ENCODE measurements at regions not wholly inside any gene's neighbourhood (a gene's known extent, or its start where the extent isn't known, plus 50 kb on each side); places are given as distances from the start of the nearest gene placed in this dataset.
"Not testable (repeated sequence)": the region's sequence is repeated elsewhere in the genome, so short reads cannot be mapped to it uniquely, and the experiment has no call there.

GRCh38 chr6:68186870-68187269 lies 448.2 kb upstream of the ADGRB3 start:
- Histone ChIP-seq H3K9me3 (ENCODE audit: control insufficient read depth in 3 of 3, low read length in 3 of 3) (no peaks in the 10 kb centered on the region), H3K4me3 (ENCODE audit: low read length in 3 of 3) (no peak overlapping the region), H3K27me3 (ENCODE audit: control insufficient read depth in 3 of 3, insufficient read depth in 3 of 3, low read length in 3 of 3) (no peaks in the 10 kb centered on the region), H3K9ac (ENCODE audit: low read depth in 1 of 3, low read length in 3 of 3) (no peak overlapping the region), H3K27ac (ENCODE audit: low read depth, low read length) (no peak overlapping the region), H3K4me1 (ENCODE audit: control insufficient read depth in 3 of 3, insufficient read depth in 3 of 3, low read length in 3 of 3) (no peaks in the 10 kb centered on the region), H3K36me3 (ENCODE audit: control insufficient read depth in 3 of 3, insufficient read depth in 3 of 3, low read length in 3 of 3) (no peaks in the 10 kb centered on the region)

- no peaks in the 10 kb centered on the region for H3K27me3 ChIP-seq (ENCODE audit: control insufficient read depth in 3 of 3, insufficient read depth in 3 of 3, low read length in 3 of 3)
- no peaks in the 10 kb centered on the region for H3K4me1 ChIP-seq (ENCODE audit: control insufficient read depth in 3 of 3, insufficient read depth in 3 of 3, low read length in 3 of 3)
- H3K36me3 ChIP-seq (ENCODE audit: control insufficient read depth in 3 of 3, insufficient read depth in 3 of 3, low read length in 3 of 3), result no peaks in the 10 kb centered on the region
- no peaks in the 10 kb centered on the region for H3K9me3 ChIP-seq (ENCODE audit: control insufficient read depth in 3 of 3, low read length in 3 of 3)
- no peak overlapping the region for H3K27ac ChIP-seq (ENCODE audit: low read depth, low read length)
- H3K9ac ChIP-seq (ENCODE audit: low read depth in 1 of 3, low read length in 3 of 3), result no peak overlapping the region
- no peak overlapping the region for H3K4me3 ChIP-seq (ENCODE audit: low read length in 3 of 3)
Measured at GRCh38 chr6:68182386-68182785, 452.7 kb upstream of the ADGRB3 start.

GRCh38 chr6:68181027-68181426 lies 454.1 kb upstream of the ADGRB3 start:
- not testable (repeated sequence) for H3K4me3 ChIP-seq (ENCODE audit: low read length in 3 of 3); H3K27me3 ChIP-seq (ENCODE audit: control insufficient read depth in 3 of 3, insufficient read depth in 3 of 3, low read length in 3 of 3)

GRCh38 chr6:68173616-68174015 lies 461.5 kb upstream of the ADGRB3 start:
- Histone ChIP-seq H3K9me3 (ENCODE audit: control insufficient read depth in 3 of 3, low read length in 3 of 3) (no peaks in the 10 kb centered on the region), H3K27ac (ENCODE audit: low read depth, low read length) (no peak overlapping the region), H3K9ac (ENCODE audit: low read depth in 1 of 3, low read length in 3 of 3) (no peak overlapping the region), H3K36me3 (ENCODE audit: control insufficient read depth in 3 of 3, insufficient read depth in 3 of 3, low read length in 3 of 3) (no peaks in the 10 kb centered on the region), H3K27me3 (ENCODE audit: control insufficient read depth in 3 of 3, insufficient read depth in 3 of 3, low read length in 3 of 3) (no peaks in the 10 kb centered on the region), H3K4me1 (ENCODE audit: control insufficient read depth in 3 of 3, insufficient read depth in 3 of 3, low read length in 3 of 3) (no peaks in the 10 kb centered on the region), H3K4me3 (ENCODE audit: low read length in 3 of 3) (no peak overlapping the region)

More at GRCh38 chr6:68181027-68181426, 454.1 kb upstream of the ADGRB3 start:
- not testable (repeated sequence) for H3K27ac ChIP-seq (ENCODE audit: low read depth, low read length); H3K36me3 ChIP-seq (ENCODE audit: control insufficient read depth in 3 of 3, insufficient read depth in 3 of 3, low read length in 3 of 3); H3K9me3 ChIP-seq (ENCODE audit: control insufficient read depth in 3 of 3, low read length in 3 of 3); H3K9ac ChIP-seq (ENCODE audit: low read depth in 1 of 3, low read length in 3 of 3); H3K4me1 ChIP-seq (ENCODE audit: control insufficient read depth in 3 of 3, insufficient read depth in 3 of 3, low read length in 3 of 3)

- Histone ChIP-seq H3K27ac (ENCODE audit: low read depth, low read length) (no peak overlapping the region), H3K4me1 (ENCODE audit: control insufficient read depth in 3 of 3, insufficient read depth in 3 of 3, low read length in 3 of 3) (no peaks in the 10 kb centered on the region), H3K4me3 (ENCODE audit: low read length in 3 of 3) (no peak overlapping the region), H3K9me3 (ENCODE audit: control insufficient read depth in 3 of 3, low read length in 3 of 3) (no peaks in the 10 kb centered on the region), H3K27me3 (ENCODE audit: control insufficient read depth in 3 of 3, insufficient read depth in 3 of 3, low read length in 3 of 3) (no peaks in the 10 kb centered on the region), H3K36me3 (ENCODE audit: control insufficient read depth in 3 of 3, insufficient read depth in 3 of 3, low read length in 3 of 3) (no peaks in the 10 kb centered on the region), H3K9ac (ENCODE audit: low read depth in 1 of 3, low read length in 3 of 3) (no peak overlapping the region)
Measured at GRCh38 chr6:68169922-68170321, 465.2 kb upstream of the ADGRB3 start.

- Histone ChIP-seq H3K4me3 (ENCODE audit: low read length in 3 of 3) (no peak overlapping the region), H3K27me3 (ENCODE audit: control insufficient read depth in 3 of 3, insufficient read depth in 3 of 3, low read length in 3 of 3) (no peaks in the 10 kb centered on the region), H3K36me3 (ENCODE audit: control insufficient read depth in 3 of 3, insufficient read depth in 3 of 3, low read length in 3 of 3) (no peaks in the 10 kb centered on the region), H3K27ac (ENCODE audit: low read depth, low read length) (no peak overlapping the region), H3K9me3 (ENCODE audit: control insufficient read depth in 3 of 3, low read length in 3 of 3) (no peaks in the 10 kb centered on the region), H3K9ac (ENCODE audit: low read depth in 1 of 3, low read length in 3 of 3) (no peak overlapping the region), H3K4me1 (ENCODE audit: control insufficient read depth in 3 of 3, insufficient read depth in 3 of 3, low read length in 3 of 3) (no peaks in the 10 kb centered on the region)
Measured at GRCh38 chr6:68167604-68168003, 467.5 kb upstream of the ADGRB3 start.

GRCh38 chr6:68160812-68161211 lies 474.3 kb upstream of the ADGRB3 start:
- H3K36me3 ChIP-seq (ENCODE audit: control insufficient read depth in 3 of 3, insufficient read depth in 3 of 3, low read length in 3 of 3); H3K27me3 ChIP-seq (ENCODE audit: control insufficient read depth in 3 of 3, insufficient read depth in 3 of 3, low read length in 3 of 3); H3K9ac ChIP-seq (ENCODE audit: low read depth in 1 of 3, low read length in 3 of 3); H3K4me1 ChIP-seq (ENCODE audit: control insufficient read depth in 3 of 3, insufficient read depth in 3 of 3, low read length in 3 of 3); H3K9me3 ChIP-seq (ENCODE audit: control insufficient read depth in 3 of 3, low read length in 3 of 3); H3K27ac ChIP-seq (ENCODE audit: low read depth, low read length); H3K4me3 ChIP-seq (ENCODE audit: low read length in 3 of 3): not testable (repeated sequence)

GRCh38 chr6:68160348-68160747 lies 474.7 kb upstream of the ADGRB3 start:
- H3K4me3 ChIP-seq (ENCODE audit: low read length in 3 of 3), result no peak overlapping the region
- no peak overlapping the region for H3K9ac ChIP-seq (ENCODE audit: low read depth in 1 of 3, low read length in 3 of 3)
- no peaks in the 10 kb centered on the region for H3K9me3 ChIP-seq (ENCODE audit: control insufficient read depth in 3 of 3, low read length in 3 of 3)
- no peaks in the 10 kb centered on the region for H3K4me1 ChIP-seq (ENCODE audit: control insufficient read depth in 3 of 3, insufficient read depth in 3 of 3, low read length in 3 of 3)
- no peak overlapping the region for H3K27ac ChIP-seq (ENCODE audit: low read depth, low read length)
- no peaks in the 10 kb centered on the region for H3K27me3 ChIP-seq (ENCODE audit: control insufficient read depth in 3 of 3, insufficient read depth in 3 of 3, low read length in 3 of 3)
- H3K36me3 ChIP-seq (ENCODE audit: control insufficient read depth in 3 of 3, insufficient read depth in 3 of 3, low read length in 3 of 3), result no peaks in the 10 kb centered on the region

- Histone ChIP-seq H3K9me3 (ENCODE audit: control insufficient read depth in 3 of 3, low read length in 3 of 3) (no peaks in the 10 kb centered on the region), H3K36me3 (ENCODE audit: control insufficient read depth in 3 of 3, insufficient read depth in 3 of 3, low read length in 3 of 3) (no peaks in the 10 kb centered on the region), H3K9ac (ENCODE audit: low read depth in 1 of 3, low read length in 3 of 3) (no peak overlapping the region), H3K4me3 (ENCODE audit: low read length in 3 of 3) (no peak overlapping the region), H3K27ac (ENCODE audit: low read depth, low read length) (no peak overlapping the region), H3K4me1 (ENCODE audit: control insufficient read depth in 3 of 3, insufficient read depth in 3 of 3, low read length in 3 of 3) (no peaks in the 10 kb centered on the region), H3K27me3 (ENCODE audit: control insufficient read depth in 3 of 3, insufficient read depth in 3 of 3, low read length in 3 of 3) (no peaks in the 10 kb centered on the region)
Measured at GRCh38 chr6:68159433-68159832, 475.6 kb upstream of the ADGRB3 start.

- H3K27me3 ChIP-seq (ENCODE audit: control insufficient read depth in 3 of 3, insufficient read depth in 3 of 3, low read length in 3 of 3), result no peaks in the 10 kb centered on the region
Measured at GRCh38 chr6:68158256-68158655, 476.8 kb upstream of the ADGRB3 start.

GRCh38 chr6:68144667-68145066 lies 490.4 kb upstream of the ADGRB3 start:
- Histone ChIP-seq H3K27me3 (ENCODE audit: control insufficient read depth in 3 of 3, insufficient read depth in 3 of 3, low read length in 3 of 3) (no peaks in the 10 kb centered on the region), H3K9me3 (ENCODE audit: control insufficient read depth in 3 of 3, low read length in 3 of 3) (peaks cover 0 to 4% (median 0%) of the 10 kb centered on the region in 3 donors), H3K27ac (ENCODE audit: low read depth, low read length) (no peak overlapping the region), H3K4me3 (ENCODE audit: low read length in 3 of 3) (no peak overlapping the region), H3K9ac (ENCODE audit: low read depth in 1 of 3, low read length in 3 of 3) (no peak overlapping the region), H3K36me3 (ENCODE audit: control insufficient read depth in 3 of 3, insufficient read depth in 3 of 3, low read length in 3 of 3) (no peaks in the 10 kb centered on the region), H3K4me1 (ENCODE audit: control insufficient read depth in 3 of 3, insufficient read depth in 3 of 3, low read length in 3 of 3) (no peaks in the 10 kb centered on the region)

More at GRCh38 chr6:68158256-68158655, 476.8 kb upstream of the ADGRB3 start:
- Histone ChIP-seq H3K9ac (ENCODE audit: low read depth in 1 of 3, low read length in 3 of 3) (no peak overlapping the region), H3K9me3 (ENCODE audit: control insufficient read depth in 3 of 3, low read length in 3 of 3) (no peaks in the 10 kb centered on the region), H3K27ac (ENCODE audit: low read depth, low read length) (no peak overlapping the region), H3K4me3 (ENCODE audit: low read length in 3 of 3) (no peak overlapping the region), H3K36me3 (ENCODE audit: control insufficient read depth in 3 of 3, insufficient read depth in 3 of 3, low read length in 3 of 3) (no peaks in the 10 kb centered on the region), H3K4me1 (ENCODE audit: control insufficient read depth in 3 of 3, insufficient read depth in 3 of 3, low read length in 3 of 3) (no peaks in the 10 kb centered on the region)
